ENCODE measurements at regions not wholly inside any gene's neighbourhood (a gene's known extent, or its start where the extent isn't known, plus 50 kb on each side); places are given as distances from the start of the nearest gene placed in this dataset.
"Not testable (repeated sequence)": the region's sequence is repeated elsewhere in the genome, so short reads cannot be mapped to it uniquely, and the experiment has no call there.

- H3K9me3 ChIP-seq; H3K4me1 ChIP-seq (ENCODE audit: control insufficient read depth in 1 of 2, extremely low read depth in 1 of 2, insufficient read depth in 2 of 2, low read length in 2 of 2); H3K27ac Mint-ChIP-seq; H3K9me3 Mint-ChIP-seq; POLR2A ChIA-PET; H3K27me3 ChIP-seq (replicated peaks in 1 of 2; ENCODE audit: control insufficient read depth in 2 of 2, extremely low read depth in 1 of 2, insufficient read depth in 2 of 2, low read length in 1 of 2); H3K4me3 ChIP-seq (ENCODE audit: control insufficient read depth in 1 of 2, extremely low read depth in 1 of 2, low read length in 1 of 2); H3K4me1 Mint-ChIP-seq; H3K36me3 Mint-ChIP-seq; H3K27ac ChIP-seq (ENCODE audit: low read length); H3K4me3 Mint-ChIP-seq; DNase-seq; CTCF ChIA-PET; H3K36me3 ChIP-seq (ENCODE audit: control insufficient read depth in 2 of 2, extremely low read depth in 1 of 2, insufficient read depth in 1 of 2, low read length in 1 of 2); ATAC-seq (replicated peaks in 1 of 4): not testable (repeated sequence)
- WGBS (ENCODE audit: insufficient coverage): 82% methylated on average over 10 of the region's 12 CpGs
- peaks cover 8 to 20% of the 10 kb centered on the region in 2 donors for H3K27me3 Mint-ChIP-seq
These were observed 262.5 kb downstream of the SMARCA2 start for GRCh38 chr9:2277644-2278043.

GRCh38 chr9:2279138-2279537 is 264.0 kb downstream of the SMARCA2 start:
- H3K4me1 Mint-ChIP-seq; H3K27ac Mint-ChIP-seq; H3K4me3 ChIP-seq (ENCODE audit: control insufficient read depth in 1 of 2, extremely low read depth in 1 of 2, low read length in 1 of 2); H3K4me1 ChIP-seq (ENCODE audit: control insufficient read depth in 1 of 2, extremely low read depth in 1 of 2, insufficient read depth in 2 of 2, low read length in 2 of 2); POLR2A ChIA-PET; H3K27me3 ChIP-seq (replicated peaks in 1 of 2; ENCODE audit: control insufficient read depth in 2 of 2, extremely low read depth in 1 of 2, insufficient read depth in 2 of 2, low read length in 1 of 2); DNase-seq; ATAC-seq (replicated peaks in 1 of 4); CTCF ChIA-PET; H3K27ac ChIP-seq (ENCODE audit: low read length); H3K36me3 Mint-ChIP-seq; H3K9me3 Mint-ChIP-seq; H3K9me3 ChIP-seq; H3K4me3 Mint-ChIP-seq; H3K36me3 ChIP-seq (ENCODE audit: control insufficient read depth in 2 of 2, extremely low read depth in 1 of 2, insufficient read depth in 1 of 2, low read length in 1 of 2): not testable (repeated sequence)
- peaks cover 8 to 20% of the 10 kb centered on the region in 2 donors for H3K27me3 Mint-ChIP-seq
- 91% methylated on average over 4 of the region's 8 CpGs for WGBS (ENCODE audit: insufficient coverage)

GRCh38 chr9:2281031-2281802 is 266.1 kb downstream of the SMARCA2 start:
- no peaks in the 10 kb centered on the region for H3K36me3 ChIP-seq (ENCODE audit: control insufficient read depth in 2 of 2, extremely low read depth in 1 of 2, insufficient read depth in 1 of 2, low read length in 1 of 2)
- H3K27ac ChIP-seq (ENCODE audit: low read length): no peak overlapping the region
- H3K4me3 ChIP-seq (ENCODE audit: control insufficient read depth in 1 of 2, extremely low read depth in 1 of 2, low read length in 1 of 2): no peak overlapping the region
- Mint-ChIP-seq H3K27ac (no peak overlapping the region), H3K4me3 (no peak overlapping the region), H3K27me3 (peaks cover 3 to 13% of the 10 kb centered on the region in 2 donors), H3K36me3 (no peaks in the 10 kb centered on the region), H3K9me3 (no peaks in the 10 kb centered on the region), H3K4me1 (no peaks in the 10 kb centered on the region)
- no peaks in the 10 kb centered on the region for H3K4me1 ChIP-seq (ENCODE audit: control insufficient read depth in 1 of 2, extremely low read depth in 1 of 2, insufficient read depth in 2 of 2, low read length in 2 of 2)
- ATAC-seq (replicated peaks in 1 of 4) (no peak), DNase-seq (no peak)
- ChIA-PET POLR2A (no interaction called here), CTCF (no interaction called here)
- H3K27me3 ChIP-seq (replicated peaks in 1 of 2; ENCODE audit: control insufficient read depth in 2 of 2, extremely low read depth in 1 of 2, insufficient read depth in 2 of 2, low read length in 1 of 2): peaks cover 0 to 2% of the 10 kb centered on the region in 2 experiments
- no peaks in the 10 kb centered on the region for H3K9me3 ChIP-seq
- 88% methylated on average over 9 of the region's 13 CpGs for WGBS (ENCODE audit: insufficient coverage)

GRCh38 chr9:2281803-2282185 is 266.6 kb downstream of the SMARCA2 start:
- CTCF ChIA-PET: no interaction called here
- ATAC-seq (replicated peaks in 1 of 4) (no peak), DNase-seq (no peak)
- Histone ChIP-seq H3K4me3 (ENCODE audit: control insufficient read depth in 1 of 2, extremely low read depth in 1 of 2, low read length in 1 of 2) (no peak overlapping the region), H3K36me3 (ENCODE audit: control insufficient read depth in 2 of 2, extremely low read depth in 1 of 2, insufficient read depth in 1 of 2, low read length in 1 of 2) (no peaks in the 10 kb centered on the region), H3K27me3 (replicated peaks in 1 of 2; ENCODE audit: control insufficient read depth in 2 of 2, extremely low read depth in 1 of 2, insufficient read depth in 2 of 2, low read length in 1 of 2) (peaks cover 0 to 2% of the 10 kb centered on the region in 2 experiments), H3K4me1 (ENCODE audit: control insufficient read depth in 1 of 2, extremely low read depth in 1 of 2, insufficient read depth in 2 of 2, low read length in 2 of 2) (no peaks in the 10 kb centered on the region), H3K9me3 (no peaks in the 10 kb centered on the region), H3K27ac (ENCODE audit: low read length) (no peak overlapping the region)
- POLR2A ChIA-PET: no interaction called here
- no peak overlapping the region for H3K4me3 Mint-ChIP-seq
- no CpG with 5 or more reads among the region's 2 CpGs for WGBS (ENCODE audit: insufficient coverage)
- H3K27me3 Mint-ChIP-seq: peaks cover 4 to 7% of the 10 kb centered on the region in 2 donors
- H3K4me1 Mint-ChIP-seq: no peaks in the 10 kb centered on the region
- H3K27ac Mint-ChIP-seq: no peak overlapping the region
- no peaks in the 10 kb centered on the region for H3K36me3 Mint-ChIP-seq
- no peaks in the 10 kb centered on the region for H3K9me3 Mint-ChIP-seq

GRCh38 chr9:2284770-2285169 is 269.6 kb downstream of the SMARCA2 start:
- Histone ChIP-seq H3K27ac (ENCODE audit: low read length) (no peak overlapping the region), H3K4me1 (ENCODE audit: control insufficient read depth in 1 of 2, extremely low read depth in 1 of 2, insufficient read depth in 2 of 2, low read length in 2 of 2) (no peaks in the 10 kb centered on the region), H3K4me3 (ENCODE audit: control insufficient read depth in 1 of 2, extremely low read depth in 1 of 2, low read length in 1 of 2) (no peak overlapping the region), H3K27me3 (replicated peaks in 1 of 2; ENCODE audit: control insufficient read depth in 2 of 2, extremely low read depth in 1 of 2, insufficient read depth in 2 of 2, low read length in 1 of 2) (peaks cover 0 to 10% of the 10 kb centered on the region in 2 experiments), H3K9me3 (no peaks in the 10 kb centered on the region), H3K36me3 (ENCODE audit: control insufficient read depth in 2 of 2, extremely low read depth in 1 of 2, insufficient read depth in 1 of 2, low read length in 1 of 2) (no peaks in the 10 kb centered on the region)
- H3K27ac Mint-ChIP-seq: no peak overlapping the region
- no peaks in the 10 kb centered on the region for H3K36me3 Mint-ChIP-seq
- H3K9me3 Mint-ChIP-seq: no peaks in the 10 kb centered on the region
- WGBS (ENCODE audit: insufficient coverage): 83% methylated on average over 1 of the region's 1 CpG
- peaks cover 4 to 6% of the 10 kb centered on the region in 2 donors for H3K27me3 Mint-ChIP-seq
- CTCF ChIA-PET: no interaction called here
- H3K4me1 Mint-ChIP-seq: no peaks in the 10 kb centered on the region
- DNase-seq (no peak), ATAC-seq (replicated peaks in 1 of 4) (no peak)
- POLR2A ChIA-PET: no interaction called here
- no peak overlapping the region for H3K4me3 Mint-ChIP-seq

- Mint-ChIP-seq H3K27ac (no peak overlapping the region), H3K4me1 (no peaks in the 10 kb centered on the region), H3K36me3 (no peaks in the 10 kb centered on the region), H3K9me3 (no peaks in the 10 kb centered on the region), H3K27me3 (peaks cover 7 to 8% of the 10 kb centered on the region in 2 donors), H3K4me3 (no peak overlapping the region)
- POLR2A ChIA-PET: no interaction called here
- Histone ChIP-seq H3K9me3 (no peaks in the 10 kb centered on the region), H3K4me3 (ENCODE audit: control insufficient read depth in 1 of 2, extremely low read depth in 1 of 2, low read length in 1 of 2) (no peak overlapping the region), H3K4me1 (ENCODE audit: control insufficient read depth in 1 of 2, extremely low read depth in 1 of 2, insufficient read depth in 2 of 2, low read length in 2 of 2) (no peaks in the 10 kb centered on the region), H3K36me3 (ENCODE audit: control insufficient read depth in 2 of 2, extremely low read depth in 1 of 2, insufficient read depth in 1 of 2, low read length in 1 of 2) (no peaks in the 10 kb centered on the region), H3K27ac (ENCODE audit: low read length) (no peak overlapping the region), H3K27me3 (replicated peaks in 1 of 2; ENCODE audit: control insufficient read depth in 2 of 2, extremely low read depth in 1 of 2, insufficient read depth in 2 of 2, low read length in 1 of 2) (peaks cover 0 to 10% of the 10 kb centered on the region in 2 experiments)
- no peak for ATAC-seq (replicated peaks in 1 of 4)
- DNase-seq: no peak
- CTCF ChIA-PET: no interaction called here
- 93% methylated on average over 3 of the region's 10 CpGs for WGBS (ENCODE audit: insufficient coverage)
These were observed 270.5 kb downstream of the SMARCA2 start for GRCh38 chr9:2285416-2286332.
